ENCODE measurements at regions not wholly inside any gene's neighbourhood (a gene's known extent, or its start where the extent isn't known, plus 50 kb on each side); places are given as distances from the start of the nearest gene placed in this dataset.
"Not testable (repeated sequence)": the region's sequence is repeated elsewhere in the genome, so short reads cannot be mapped to it uniquely, and the experiment has no call there.

GRCh38 chr19:34620134-34620533 is 56.8 kb downstream of the SCGB2B2 start:
- intact Hi-C loops (cut with DNase I); ATAC-seq (ENCODE audit: poor library complexity): not testable (repeated sequence)

DNA sequence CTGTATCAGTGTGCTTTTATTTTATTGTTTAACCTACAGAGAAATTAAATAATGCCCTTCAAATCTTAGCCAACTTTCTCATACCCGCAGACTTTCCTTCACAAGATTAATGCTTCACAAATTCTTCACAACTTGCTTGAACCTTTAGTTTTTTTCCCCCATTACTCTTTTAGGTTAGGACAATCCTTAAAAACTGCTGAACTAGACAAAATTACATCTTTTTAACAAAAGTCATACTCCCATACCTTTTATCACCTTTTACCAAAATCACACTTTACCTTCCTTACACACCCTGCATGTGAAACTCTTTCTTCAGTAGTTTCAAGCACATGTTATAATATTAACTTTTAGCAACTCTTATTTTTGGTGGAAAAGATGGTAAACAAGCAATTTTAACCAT is 58.5 kb downstream of the SCGB2B2 start:
- no peak for DNase-seq
- no peak for ATAC-seq (ENCODE audit: poor library complexity)
- intact Hi-C loops (cut with DNase I) = no loop called here

More at GRCh38 chr19:34620134-34620533, 56.8 kb downstream of the SCGB2B2 start:
- DNase-seq = not testable (repeated sequence)

- intact Hi-C loops (cut with DNase I); DNase-seq: not testable (repeated sequence)
These were observed 59.0 kb downstream of the SCGB2B2 start for GRCh38 chr19:34617996-34618395.

DNA sequence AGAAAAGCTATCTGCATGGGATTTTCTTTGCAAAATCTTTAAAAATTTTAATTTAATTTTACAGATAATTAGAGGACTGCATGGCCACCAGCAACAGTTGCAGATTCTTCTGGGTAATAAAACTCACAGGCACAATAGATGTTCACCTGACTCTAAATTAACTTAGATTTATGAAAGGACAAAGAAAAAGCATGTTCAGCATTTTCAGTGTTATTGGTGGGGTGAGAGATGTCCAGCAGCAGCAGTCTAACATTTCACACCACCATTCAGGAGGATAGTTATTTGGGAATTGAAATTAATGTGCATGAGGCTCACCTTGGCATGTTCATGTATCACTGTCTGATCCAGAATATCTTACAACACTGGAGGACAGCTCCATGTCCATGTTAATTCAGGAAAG is 74.0 kb downstream of the SCGB2B2 start:
- no peak for ATAC-seq (ENCODE audit: poor library complexity)
- no peak for DNase-seq
- intact Hi-C loops (cut with DNase I) = no loop called here

More at GRCh38 chr19:34617996-34618395, 59.0 kb downstream of the SCGB2B2 start:
- ATAC-seq (ENCODE audit: poor library complexity) = not testable (repeated sequence)

DNA sequence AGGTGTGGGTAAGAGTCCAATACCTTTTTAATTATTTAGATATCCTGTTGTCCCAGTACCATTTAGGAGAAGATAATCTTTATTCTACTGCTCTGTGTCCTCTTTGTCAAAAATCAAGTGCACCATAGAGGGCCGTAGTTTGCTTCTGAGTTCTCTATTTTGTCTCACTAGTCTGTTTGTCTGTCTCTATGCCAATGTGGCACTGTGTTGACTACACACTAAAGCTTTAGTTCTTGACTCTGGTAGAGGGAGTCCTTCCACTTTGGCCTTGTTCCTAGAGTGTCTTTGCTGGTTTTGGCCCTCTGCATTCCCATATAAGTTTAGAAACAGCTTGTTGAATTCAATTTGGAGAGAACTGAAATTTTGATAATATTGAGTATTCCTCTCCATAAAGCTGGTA is 75.9 kb downstream of the SCGB2B2 start:
- no peak for DNase-seq
- peak; percentile 56 for ATAC-seq (ENCODE audit: poor library complexity)
- intact Hi-C loops (cut with DNase I) = no loop called here

DNA sequence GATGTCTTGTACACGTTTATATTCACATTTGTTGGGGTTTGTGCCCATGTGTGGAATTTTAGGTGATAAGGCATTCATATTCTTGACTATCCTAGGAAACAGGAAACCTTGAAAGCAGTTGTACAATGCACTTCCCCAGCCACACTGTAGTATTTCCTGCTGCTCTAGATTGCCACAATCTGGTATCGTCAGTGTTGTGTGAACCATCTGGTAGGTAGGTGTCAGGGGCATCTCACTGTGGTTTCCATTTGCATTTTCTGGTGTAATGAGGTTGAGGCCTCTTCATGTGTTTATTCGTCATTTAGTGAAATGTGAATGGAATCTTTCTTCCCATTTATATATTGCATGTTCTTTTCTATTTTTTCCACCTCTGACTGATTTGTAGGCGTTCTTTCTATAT is 76.6 kb downstream of the SCGB2B2 start:
- no peak for ATAC-seq (ENCODE audit: poor library complexity)

GRCh38 chr19:34598217-34599155 is 78.5 kb downstream of the SCGB2B2 start:
- intact Hi-C loops (cut with DNase I) = no loop called here
- ATAC-seq (ENCODE audit: poor library complexity) = peak; percentile 46
- peak; percentile 46 for DNase-seq

More for the DNA sequence above, 76.6 kb downstream of the SCGB2B2 start:
- no peak for DNase-seq
- intact Hi-C loops (cut with DNase I) = no loop called here

DNA sequence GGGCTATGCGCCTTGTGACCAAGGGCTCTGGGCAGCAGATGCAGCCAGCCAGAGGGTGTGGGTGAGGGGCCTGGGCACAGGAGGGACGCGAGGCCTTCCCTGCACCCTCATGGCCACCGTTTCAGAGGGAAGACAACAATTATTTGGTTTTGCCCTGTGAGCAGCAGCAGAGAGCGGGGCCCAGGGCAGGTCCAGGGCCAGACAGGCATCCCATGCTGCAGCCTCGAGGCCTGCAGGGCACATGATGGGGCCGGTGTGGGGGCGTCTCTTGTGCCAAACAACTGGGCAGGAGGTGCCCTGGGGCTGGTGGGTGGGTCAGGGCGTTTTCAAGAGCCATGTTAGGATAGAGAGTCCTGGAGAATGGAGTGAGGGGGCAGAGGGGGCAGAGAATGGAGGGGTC is 79.4 kb downstream of the SCGB2B2 start:
- DNase-seq (no peak), ATAC-seq (ENCODE audit: poor library complexity) (no peak)
- intact Hi-C loops (cut with DNase I) = no loop called here

DNA sequence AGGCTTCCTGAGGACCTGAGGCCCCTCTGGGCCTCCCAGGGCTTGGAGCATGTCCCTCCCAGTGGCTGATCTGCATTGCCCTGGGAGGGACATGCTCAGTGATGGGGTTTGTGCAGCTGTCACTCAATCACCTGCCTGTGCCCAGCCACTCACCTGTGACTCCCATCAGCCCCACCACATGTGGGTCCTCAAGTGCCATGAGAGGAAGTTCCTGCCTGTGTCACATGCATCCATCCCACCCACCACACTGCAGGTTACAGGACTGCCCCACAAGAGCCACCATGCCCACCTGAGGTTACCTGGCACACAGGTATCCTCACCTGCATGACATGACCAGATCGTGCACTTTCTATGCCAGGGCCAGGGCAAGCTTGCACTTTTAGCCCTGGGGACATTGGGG is 80.0 kb downstream of the SCGB2B2 start:
- ATAC-seq (ENCODE audit: poor library complexity) (no peak), DNase-seq (no peak)
- intact Hi-C loops (cut with DNase I) = no loop called here

GRCh38 chr19:34596115-34596514 is 80.8 kb downstream of the SCGB2B2 start:
- DNase-seq (no peak), ATAC-seq (ENCODE audit: poor library complexity) (no peak)
- intact Hi-C loops (cut with DNase I) = no loop called here

DNA sequence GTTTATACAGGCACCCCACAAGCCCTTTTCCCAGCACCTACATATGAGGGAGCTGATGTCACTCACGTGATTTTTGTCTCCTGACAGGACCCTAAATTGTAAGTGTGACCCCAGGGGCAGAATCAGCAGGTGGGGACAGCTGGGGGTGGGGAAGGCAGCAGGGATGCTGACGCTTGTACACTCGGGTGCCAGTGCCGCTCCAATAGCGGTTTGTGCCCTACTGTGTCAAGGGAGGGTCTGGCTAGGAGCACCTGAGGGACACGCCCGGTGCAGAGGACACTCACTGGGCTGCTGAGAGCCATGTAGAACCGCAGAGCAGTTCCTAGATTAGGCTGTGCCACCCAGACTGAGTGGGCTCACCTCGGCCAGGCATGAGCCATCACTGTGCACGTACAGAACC is 81.3 kb downstream of the SCGB2B2 start:
- DNase-seq (no peak), ATAC-seq (ENCODE audit: poor library complexity) (no peak)
- intact Hi-C loops (cut with DNase I) = no loop called here

GRCh38 chr19:34590228-34590627 is 86.7 kb downstream of the SCGB2B2 start:
- intact Hi-C loops (cut with DNase I) = no loop called here
- DNase-seq (no peak), ATAC-seq (ENCODE audit: poor library complexity) (no peak)

- ATAC-seq (ENCODE audit: poor library complexity) = no peak
- intact Hi-C loops (cut with DNase I) = no loop called here
- DNase-seq = no peak
These were observed 87.2 kb downstream of the SCGB2B2 start for GRCh38 chr19:34589730-34590129.

DNA sequence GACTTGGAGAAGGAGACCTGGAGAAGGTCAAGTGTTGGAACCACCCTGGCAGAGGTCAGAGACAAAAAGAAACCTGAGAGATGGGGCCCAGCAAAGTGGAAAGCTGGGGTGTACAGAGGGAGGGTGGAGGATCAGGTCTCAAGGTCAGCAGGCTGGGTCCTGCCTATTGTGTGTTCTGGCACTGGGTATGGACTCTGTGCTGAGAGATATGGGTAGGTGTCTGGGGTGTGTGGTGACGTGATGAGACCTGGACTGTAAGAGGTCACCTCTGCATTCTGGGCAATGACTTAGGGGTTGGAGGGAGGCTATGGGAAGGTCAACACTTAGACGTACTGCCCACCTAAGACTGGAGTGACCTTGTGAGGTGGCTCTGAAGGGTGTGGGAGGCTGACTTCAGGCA is 88.1 kb downstream of the SCGB2B2 start:
- intact Hi-C loops (cut with DNase I) = no loop called here
- no peak for ATAC-seq (ENCODE audit: poor library complexity)

GRCh38 chr19:34588249-34588648 is 88.7 kb downstream of the SCGB2B2 start:
- ATAC-seq (ENCODE audit: poor library complexity) (no peak), DNase-seq (no peak)
- intact Hi-C loops (cut with DNase I) = no loop called here

More for the DNA sequence above, 88.1 kb downstream of the SCGB2B2 start:
- no peak for DNase-seq

- ATAC-seq (ENCODE audit: poor library complexity) (no peak), DNase-seq (no peak)
- intact Hi-C loops (cut with DNase I) = no loop called here
These were observed 96.6 kb downstream of the SCGB2B2 start for GRCh38 chr19:34580408-34580807.

DNA sequence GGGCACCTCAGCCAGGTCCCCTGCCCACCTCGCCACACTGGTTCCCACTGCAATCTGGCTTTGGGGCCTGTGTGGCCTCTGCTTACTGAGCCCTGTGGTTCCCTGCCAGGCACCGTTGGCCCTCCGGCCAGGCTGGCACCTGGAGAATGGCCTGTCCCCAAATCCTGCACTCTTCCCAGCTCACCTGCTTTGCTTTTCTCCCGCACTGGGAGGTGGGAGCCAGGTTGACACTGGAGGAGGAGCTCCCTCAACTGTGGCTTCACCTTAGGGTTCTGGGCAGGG is 97.0 kb downstream of the SCGB2B2 start:
- ATAC-seq (ENCODE audit: poor library complexity) (no peak), DNase-seq (no peak)
- intact Hi-C loops (cut with DNase I) = no loop called here

DNA sequence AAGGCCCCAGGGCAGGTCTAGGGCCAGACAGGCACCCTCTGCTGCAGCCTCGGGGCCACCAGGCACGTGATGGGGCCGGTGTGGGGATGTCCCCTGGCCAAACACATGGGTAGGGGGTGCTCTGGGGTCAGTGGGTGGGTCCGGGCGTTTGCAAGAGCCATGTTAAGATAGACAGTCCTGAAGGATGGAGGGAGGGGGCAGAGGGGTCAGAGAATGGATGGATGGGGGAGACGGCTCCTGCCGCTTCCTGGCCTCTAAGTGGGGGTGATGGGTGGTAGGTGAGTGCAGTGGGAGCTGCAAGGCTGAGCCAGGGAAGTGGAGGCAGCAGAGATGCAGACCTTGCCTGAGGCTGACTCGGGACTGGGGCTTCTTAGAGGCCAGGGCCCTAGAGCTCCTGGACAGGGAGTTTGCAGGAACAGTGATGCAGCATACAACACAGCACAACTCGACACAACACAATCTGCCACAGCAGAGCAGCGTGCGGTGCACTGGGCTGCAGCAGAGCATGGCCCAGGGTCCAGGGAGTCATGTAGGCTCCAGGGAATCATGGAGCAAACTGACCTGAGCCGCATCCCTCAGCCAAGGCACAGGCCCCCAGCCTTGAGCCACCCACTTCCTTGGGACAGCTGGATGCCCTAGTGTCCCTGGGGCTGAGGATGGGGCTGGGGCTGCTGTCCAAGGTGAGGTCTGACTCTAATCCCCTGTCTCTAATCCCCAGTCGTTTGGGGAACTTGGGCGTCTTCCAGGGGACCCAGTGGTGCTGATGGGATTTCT is 97.5 kb downstream of the SCGB2B2 start:
- intact Hi-C loops (cut with DNase I) = no loop called here
- ATAC-seq (ENCODE audit: poor library complexity) (no peak), DNase-seq (no peak)

DNA sequence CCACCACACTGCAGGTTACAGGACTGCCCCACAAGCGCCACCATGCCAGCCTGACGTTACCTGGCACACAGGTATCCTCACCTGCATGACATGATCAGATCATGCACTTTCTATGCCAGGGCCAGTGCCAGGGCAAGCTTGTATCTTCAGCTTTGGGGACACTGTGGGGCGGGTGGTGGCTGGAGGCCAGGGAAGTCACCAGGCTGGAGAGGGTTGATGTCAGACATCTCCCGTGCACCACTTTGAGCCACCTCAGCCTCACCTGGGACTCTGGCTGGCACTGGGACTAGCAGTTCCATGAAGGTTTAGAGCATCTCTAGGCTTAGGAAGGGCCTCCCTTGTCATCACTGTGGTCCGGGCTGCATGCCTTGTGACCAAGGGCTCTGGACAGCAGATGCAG is 97.2 kb downstream of the WTIP start:
- DNase-seq (no peak), ATAC-seq (ENCODE audit: poor library complexity) (no peak)
- intact Hi-C loops (cut with DNase I) = no loop called here

- no peak for ATAC-seq (ENCODE audit: poor library complexity)
- intact Hi-C loops (cut with DNase I) = no loop called here
- DNase-seq = no peak
These were observed 96.6 kb downstream of the WTIP start for GRCh38 chr19:34578173-34578572.
